ENCODE measurements at regions not wholly inside any gene's neighbourhood (a gene's known extent, or its start where the extent isn't known, plus 50 kb on each side); places are given as distances from the start of the nearest gene placed in this dataset.

DNA sequence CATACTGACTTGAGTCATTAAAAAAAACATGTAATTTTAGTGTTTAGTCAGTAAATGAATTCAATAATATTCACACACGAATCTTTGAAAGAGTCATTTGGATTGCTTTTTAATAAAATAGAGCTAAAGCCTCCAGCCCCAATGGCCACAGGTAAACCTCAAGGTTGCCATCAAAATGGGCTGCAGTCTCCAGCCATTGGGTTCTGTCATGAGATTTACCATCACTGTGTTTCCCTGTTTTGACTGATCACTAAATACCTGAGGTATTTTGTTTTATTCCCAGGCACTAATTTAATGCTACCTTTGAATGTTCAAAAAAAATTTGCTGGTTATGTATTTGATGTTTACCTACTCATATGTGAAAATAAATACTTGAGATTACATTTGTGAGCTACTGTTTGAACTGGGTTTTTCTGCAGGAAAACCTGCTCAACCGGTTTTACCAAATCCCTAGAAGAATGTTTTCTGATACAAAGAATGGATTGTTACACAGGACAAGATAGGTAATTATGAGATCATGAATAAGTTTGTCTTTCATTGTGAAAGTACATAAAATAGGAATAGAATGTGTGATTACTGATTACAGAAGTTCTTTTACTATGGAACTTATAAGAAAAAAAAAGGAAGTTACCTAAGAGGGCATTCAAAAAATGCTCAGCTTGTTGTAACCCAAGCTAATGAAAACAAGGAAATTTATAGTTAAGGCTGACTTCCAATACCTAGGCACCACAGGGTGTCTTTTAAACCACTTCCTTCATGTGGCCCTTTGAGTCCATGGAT is 391.3 kb downstream of the EFNB2 start:
- Histone ChIP-seq H3K4me1 (ENCODE audit: insufficient read depth, low read length, poor library complexity, severe bottlenecking) (no peaks in the 10 kb centered on the region), H3K36me3 (ENCODE audit: insufficient read depth, low read length) (no peaks in the 10 kb centered on the region), H3K9me2 (ENCODE audit: insufficient read depth, low read length) (no peaks in the 10 kb centered on the region), H3K4me2 (ENCODE audit: low read length) (no peak overlapping the region), H3K79me2 (ENCODE audit: insufficient read depth, low read depth, low read length) (no peaks in the 10 kb centered on the region), H4K20me1 (ENCODE audit: insufficient read depth, low read length) (no peaks in the 10 kb centered on the region), H3K4me3 (ENCODE audit: low read depth, low read length, poor library complexity, severe bottlenecking) (no peak overlapping the region), H2AFZ (ENCODE audit: low read length) (no peak overlapping the region), H3K27ac (ENCODE audit: low read depth, low read length, poor library complexity, severe bottlenecking) (no peak overlapping the region), H3K9me3 (ENCODE audit: low read length) (no peaks in the 10 kb centered on the region)
- ChIA-PET POLR2A (no interaction called here), CTCF (ENCODE audit: unreplicated experiment) (no interaction called here)
- DNase-seq (ENCODE audit: low spot score) = no peak
- BruUV-seq (replicated peaks) = no TSS peak
- TF ChIP-seq EZH2phosphoT487 (IDR thresholded peaks at IDR 0.05; ENCODE audit: borderline replicate concordance, low read depth, low read length) = no peak
- TF ChIP-seq, protein P1, sequence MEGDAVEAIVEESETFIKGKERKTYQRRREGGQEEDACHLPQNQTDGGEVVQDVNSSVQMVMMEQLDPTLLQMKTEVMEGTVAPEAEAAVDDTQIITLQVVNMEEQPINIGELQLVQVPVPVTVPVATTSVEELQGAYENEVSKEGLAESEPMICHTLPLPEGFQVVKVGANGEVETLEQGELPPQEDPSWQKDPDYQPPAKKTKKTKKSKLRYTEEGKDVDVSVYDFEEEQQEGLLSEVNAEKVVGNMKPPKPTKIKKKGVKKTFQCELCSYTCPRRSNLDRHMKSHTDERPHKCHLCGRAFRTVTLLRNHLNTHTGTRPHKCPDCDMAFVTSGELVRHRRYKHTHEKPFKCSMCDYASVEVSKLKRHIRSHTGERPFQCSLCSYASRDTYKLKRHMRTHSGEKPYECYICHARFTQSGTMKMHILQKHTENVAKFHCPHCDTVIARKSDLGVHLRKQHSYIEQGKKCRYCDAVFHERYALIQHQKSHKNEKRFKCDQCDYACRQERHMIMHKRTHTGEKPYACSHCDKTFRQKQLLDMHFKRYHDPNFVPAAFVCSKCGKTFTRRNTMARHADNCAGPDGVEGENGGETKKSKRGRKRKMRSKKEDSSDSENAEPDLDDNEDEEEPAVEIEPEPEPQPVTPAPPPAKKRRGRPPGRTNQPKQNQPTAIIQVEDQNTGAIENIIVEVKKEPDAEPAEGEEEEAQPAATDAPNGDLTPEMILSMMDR (conservative IDR thresholded peaks at IDR 0.05; ENCODE audit: low read length) = no peak
- intact Hi-C loops (cut with micrococcal nuclease; ENCODE audit: unreplicated experiment) = no loop called here

DNA sequence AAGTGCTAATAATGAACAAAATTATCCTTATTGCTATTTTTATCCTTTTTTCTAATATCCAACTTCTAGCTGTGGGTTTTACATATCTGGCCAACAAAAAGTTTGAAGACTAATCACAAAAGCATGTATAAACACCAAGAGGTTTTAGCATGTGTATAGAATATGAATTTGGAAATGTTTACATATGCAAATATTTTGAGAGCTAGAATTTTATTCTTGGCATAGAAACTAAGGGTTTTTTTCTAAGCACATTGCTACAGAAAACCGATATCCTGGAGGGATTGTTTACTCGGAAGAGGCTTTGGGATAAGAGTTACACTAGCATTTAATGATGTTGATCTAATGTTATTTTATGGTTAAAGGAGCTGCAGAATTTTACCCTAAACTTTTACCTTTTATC is 392.1 kb downstream of the EFNB2 start:
- no peaks in the 10 kb centered on the region for H3K9me3 ChIP-seq (ENCODE audit: low read length)
- H3K9me2 ChIP-seq (ENCODE audit: insufficient read depth, low read length) = no peaks in the 10 kb centered on the region
- no peak for DNase-seq (ENCODE audit: low spot score)
- H3K4me3 ChIP-seq (ENCODE audit: low read depth, low read length, poor library complexity, severe bottlenecking) = no peak overlapping the region
- H3K4me1 ChIP-seq (ENCODE audit: insufficient read depth, low read length, poor library complexity, severe bottlenecking) = no peaks in the 10 kb centered on the region
- no peaks in the 10 kb centered on the region for H3K36me3 ChIP-seq (ENCODE audit: insufficient read depth, low read length)
- no peaks in the 10 kb centered on the region for H3K79me2 ChIP-seq (ENCODE audit: insufficient read depth, low read depth, low read length)
- ChIA-PET POLR2A (no interaction called here), CTCF (ENCODE audit: unreplicated experiment) (no interaction called here)
- H4K20me1 ChIP-seq (ENCODE audit: insufficient read depth, low read length) = no peaks in the 10 kb centered on the region
- H3K27ac ChIP-seq (ENCODE audit: low read depth, low read length, poor library complexity, severe bottlenecking) = no peak overlapping the region
- BruUV-seq (replicated peaks) = no TSS peak
- TF ChIP-seq, protein P1 (conservative IDR thresholded peaks at IDR 0.05; ENCODE audit: low read length) = no peak
- TF ChIP-seq EZH2phosphoT487 (IDR thresholded peaks at IDR 0.05; ENCODE audit: borderline replicate concordance, low read depth, low read length) = no peak
- intact Hi-C loops (cut with micrococcal nuclease; ENCODE audit: unreplicated experiment) = no loop called here
- no peak overlapping the region for H2AFZ ChIP-seq (ENCODE audit: low read length)
- no peak overlapping the region for H3K4me2 ChIP-seq (ENCODE audit: low read length)

GRCh38 chr13:106140476-106140875 is 395.0 kb downstream of the EFNB2 start:
- POLR2A ChIA-PET = no interaction called here
- BruUV-seq (replicated peaks) = no TSS peak
- H2AFZ ChIP-seq (ENCODE audit: low read length) = no peak overlapping the region

More at GRCh38 chr13:106140476-106140875, 395.0 kb downstream of the EFNB2 start:
- no peaks in the 10 kb centered on the region for H4K20me1 ChIP-seq (ENCODE audit: insufficient read depth, low read length)
- intact Hi-C loops (cut with micrococcal nuclease; ENCODE audit: unreplicated experiment) = no loop called here
- no peaks in the 10 kb centered on the region for H3K4me1 ChIP-seq (ENCODE audit: insufficient read depth, low read length, poor library complexity, severe bottlenecking)
- no peaks in the 10 kb centered on the region for H3K9me2 ChIP-seq (ENCODE audit: insufficient read depth, low read length)
- no peak for DNase-seq (ENCODE audit: low spot score)
- H3K4me3 ChIP-seq (ENCODE audit: low read depth, low read length, poor library complexity, severe bottlenecking) = no peak overlapping the region
- CTCF ChIA-PET (ENCODE audit: unreplicated experiment) = no interaction called here
- H3K9me3 ChIP-seq (ENCODE audit: low read length) = no peaks in the 10 kb centered on the region
- H3K79me2 ChIP-seq (ENCODE audit: insufficient read depth, low read depth, low read length) = no peaks in the 10 kb centered on the region
- H3K4me2 ChIP-seq (ENCODE audit: low read length) = no peak overlapping the region
- TF ChIP-seq, protein P1 (conservative IDR thresholded peaks at IDR 0.05; ENCODE audit: low read length) = no peak
- TF ChIP-seq EZH2phosphoT487 (IDR thresholded peaks at IDR 0.05; ENCODE audit: borderline replicate concordance, low read depth, low read length) = no peak
- H3K27ac ChIP-seq (ENCODE audit: low read depth, low read length, poor library complexity, severe bottlenecking) = no peak overlapping the region
- H3K36me3 ChIP-seq (ENCODE audit: insufficient read depth, low read length) = no peaks in the 10 kb centered on the region

Data from OCI-LY7 (cell line).